ENCODE measurements at regions not wholly inside any gene's neighbourhood (a gene's known extent, or its start where the extent isn't known, plus 50 kb on each side); places are given as distances from the start of the nearest gene placed in this dataset.

DNA sequence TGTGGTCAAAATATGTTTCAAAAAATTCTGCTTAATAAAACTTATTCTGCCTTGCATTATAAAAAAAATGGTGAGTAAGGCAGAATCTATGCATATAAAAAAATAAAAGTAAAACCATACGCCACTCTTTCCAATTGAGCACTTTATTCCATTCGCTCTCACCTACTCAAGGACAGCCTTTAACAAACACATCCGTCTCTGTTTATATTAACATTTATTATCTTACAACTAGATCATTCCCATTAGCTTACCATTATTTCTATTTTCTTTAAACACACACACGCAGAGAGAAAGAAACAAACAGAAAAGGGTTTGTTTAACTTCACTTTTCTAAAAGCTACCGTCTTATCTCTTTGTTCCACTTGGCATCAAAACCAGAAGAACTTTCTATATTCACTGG lies 598.9 kb upstream of the CHRM3 start:
- Histone ChIP-seq H3K27ac (no peak overlapping the region), H3K36me3 (no peaks in the 10 kb centered on the region), H3K9me3 (no peaks in the 10 kb centered on the region), H3K4me1 (no peaks in the 10 kb centered on the region), H3K27me3 (ENCODE audit: low read depth) (no peaks in the 10 kb centered on the region), H3K4me3 (no peak overlapping the region)
- ATAC-seq (no peak), DNase-seq (no peak)
- intact Hi-C loops (cut with DNase I), result no loop called here
- TF ChIP-seq, protein P1, sequence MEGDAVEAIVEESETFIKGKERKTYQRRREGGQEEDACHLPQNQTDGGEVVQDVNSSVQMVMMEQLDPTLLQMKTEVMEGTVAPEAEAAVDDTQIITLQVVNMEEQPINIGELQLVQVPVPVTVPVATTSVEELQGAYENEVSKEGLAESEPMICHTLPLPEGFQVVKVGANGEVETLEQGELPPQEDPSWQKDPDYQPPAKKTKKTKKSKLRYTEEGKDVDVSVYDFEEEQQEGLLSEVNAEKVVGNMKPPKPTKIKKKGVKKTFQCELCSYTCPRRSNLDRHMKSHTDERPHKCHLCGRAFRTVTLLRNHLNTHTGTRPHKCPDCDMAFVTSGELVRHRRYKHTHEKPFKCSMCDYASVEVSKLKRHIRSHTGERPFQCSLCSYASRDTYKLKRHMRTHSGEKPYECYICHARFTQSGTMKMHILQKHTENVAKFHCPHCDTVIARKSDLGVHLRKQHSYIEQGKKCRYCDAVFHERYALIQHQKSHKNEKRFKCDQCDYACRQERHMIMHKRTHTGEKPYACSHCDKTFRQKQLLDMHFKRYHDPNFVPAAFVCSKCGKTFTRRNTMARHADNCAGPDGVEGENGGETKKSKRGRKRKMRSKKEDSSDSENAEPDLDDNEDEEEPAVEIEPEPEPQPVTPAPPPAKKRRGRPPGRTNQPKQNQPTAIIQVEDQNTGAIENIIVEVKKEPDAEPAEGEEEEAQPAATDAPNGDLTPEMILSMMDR (IDR thresholded peaks at IDR 0.05), result no peak

DNA sequence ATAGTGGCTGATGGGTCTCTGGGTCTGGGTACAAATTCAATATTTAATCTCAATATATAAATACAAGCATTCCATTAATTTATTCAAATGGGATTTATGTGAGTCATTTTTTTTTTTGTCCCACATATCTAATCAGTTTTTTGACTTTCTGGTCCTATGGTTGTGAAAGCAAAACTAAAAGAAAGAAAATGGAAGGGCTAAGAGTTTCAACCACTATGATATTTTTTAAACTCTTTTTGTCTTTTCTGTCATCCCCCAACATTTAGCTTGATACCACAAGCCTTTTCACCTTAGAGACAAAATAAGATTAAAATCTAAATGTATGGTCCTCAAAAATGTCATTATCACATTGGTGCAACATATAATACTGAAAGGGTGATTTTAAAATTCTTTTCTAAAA lies 602.7 kb upstream of the CHRM3 start:
- H3K4me1 ChIP-seq, result no peaks in the 10 kb centered on the region

DNA sequence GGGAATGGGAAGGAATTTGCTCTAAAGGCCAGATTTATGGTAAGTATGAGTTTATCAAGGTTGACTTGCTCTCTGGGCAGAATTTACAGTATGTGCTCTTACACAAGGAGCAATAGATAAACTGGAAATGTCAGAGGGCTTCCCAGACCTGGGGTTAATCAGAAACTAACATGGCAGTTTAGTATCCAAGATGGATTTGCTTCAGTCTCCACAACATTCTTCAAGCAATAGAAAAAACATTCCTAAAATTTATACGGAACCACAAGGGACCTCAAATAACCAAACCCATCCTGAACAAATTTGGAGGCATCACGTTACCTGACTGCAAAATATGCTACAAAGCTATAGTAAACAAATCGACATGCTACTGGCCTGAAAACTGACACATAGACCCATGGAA lies 606.7 kb upstream of the CHRM3 start:
- DNase-seq (no peak), ATAC-seq (no peak)
- TF ChIP-seq, protein P1 (IDR thresholded peaks at IDR 0.05), result no peak
- Histone ChIP-seq H3K4me1 (no peaks in the 10 kb centered on the region), H3K9me3 (no peaks in the 10 kb centered on the region), H3K27me3 (ENCODE audit: low read depth) (no peaks in the 10 kb centered on the region), H3K4me3 (no peak overlapping the region), H3K36me3 (no peaks in the 10 kb centered on the region), H3K27ac (no peak overlapping the region)
- intact Hi-C loops (cut with DNase I), result no loop called here

More for the DNA sequence above, 602.7 kb upstream of the CHRM3 start:
- H3K9me3 ChIP-seq, result no peaks in the 10 kb centered on the region
- H3K27ac ChIP-seq, result no peak overlapping the region
- ATAC-seq (no peak), DNase-seq (no peak)
- no peaks in the 10 kb centered on the region for H3K36me3 ChIP-seq
- no peaks in the 10 kb centered on the region for H3K27me3 ChIP-seq (ENCODE audit: low read depth)
- TF ChIP-seq, protein P1 (IDR thresholded peaks at IDR 0.05), result no peak
- no peak overlapping the region for H3K4me3 ChIP-seq
- intact Hi-C loops (cut with DNase I), result no loop called here

DNA sequence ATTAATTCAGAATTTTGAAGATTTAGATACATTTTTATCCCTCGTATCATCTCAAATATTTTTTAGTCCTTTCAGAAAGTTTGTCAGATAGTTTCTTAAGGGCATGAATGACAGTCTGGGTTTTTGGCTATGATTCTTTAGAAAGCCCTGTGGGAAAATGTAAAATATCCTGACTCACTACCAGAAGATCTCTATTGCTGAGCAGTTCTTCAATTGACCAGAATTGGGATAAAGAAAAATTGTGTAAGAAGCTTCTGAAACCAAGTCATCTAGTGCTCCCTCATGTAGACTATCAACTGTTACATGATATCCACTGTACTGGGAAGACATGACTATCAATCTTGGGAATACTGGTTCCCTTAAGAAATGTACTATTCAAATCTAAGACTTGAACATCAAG lies 608.3 kb upstream of the CHRM3 start:
- Histone ChIP-seq H3K27me3 (ENCODE audit: low read depth) (no peaks in the 10 kb centered on the region), H3K27ac (no peak overlapping the region), H3K4me3 (no peak overlapping the region), H3K4me1 (no peaks in the 10 kb centered on the region), H3K9me3 (no peaks in the 10 kb centered on the region), H3K36me3 (no peaks in the 10 kb centered on the region)
- ATAC-seq (no peak), DNase-seq (no peak)
- TF ChIP-seq, protein P1 (IDR thresholded peaks at IDR 0.05), result no peak
- intact Hi-C loops (cut with DNase I), result no loop called here

DNA sequence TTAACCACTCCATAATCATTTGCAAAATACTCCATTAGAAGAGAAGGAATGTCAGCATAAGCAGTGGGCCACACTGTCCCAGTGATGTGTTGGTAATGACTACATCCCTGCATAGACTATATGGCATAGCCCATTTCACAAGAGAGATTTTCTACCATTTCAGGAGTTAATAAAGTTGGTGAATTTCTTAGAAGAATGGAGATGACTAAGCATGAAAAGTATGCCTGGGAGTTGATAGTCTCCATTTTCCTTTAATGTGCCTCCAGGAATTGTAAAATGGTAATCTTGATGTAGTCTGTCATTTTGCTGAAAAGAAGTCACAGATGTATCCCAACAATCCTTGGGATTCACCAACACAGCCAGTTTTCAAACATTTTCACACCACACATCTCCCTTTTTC lies 608.8 kb upstream of the CHRM3 start:
- DNase-seq (no peak), ATAC-seq (no peak)
- no peaks in the 10 kb centered on the region for H3K4me1 ChIP-seq
- intact Hi-C loops (cut with DNase I), result no loop called here
- no peaks in the 10 kb centered on the region for H3K27me3 ChIP-seq (ENCODE audit: low read depth)
- no peak overlapping the region for H3K27ac ChIP-seq
- no peaks in the 10 kb centered on the region for H3K9me3 ChIP-seq
- no peaks in the 10 kb centered on the region for H3K36me3 ChIP-seq
- H3K4me3 ChIP-seq, result no peak overlapping the region
- TF ChIP-seq, protein P1 (IDR thresholded peaks at IDR 0.05), result no peak

DNA sequence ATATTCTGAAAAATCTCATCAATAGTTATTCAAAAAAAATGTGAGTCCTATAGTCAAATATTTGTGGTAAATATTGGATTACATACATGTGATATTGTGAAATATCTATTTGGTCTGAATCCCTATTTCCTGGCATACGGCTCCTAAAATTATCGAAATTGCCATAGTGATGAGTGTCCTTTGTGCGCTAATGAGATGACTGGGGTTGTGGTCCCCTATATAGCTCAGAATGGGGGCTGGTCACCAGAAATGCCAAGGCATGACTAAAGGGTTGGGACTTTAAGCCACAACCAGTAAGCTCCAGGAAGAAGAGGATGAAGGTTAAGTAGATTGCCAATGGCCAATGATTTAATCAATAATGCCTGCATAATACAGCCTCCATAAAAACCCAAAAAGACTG lies 610.2 kb upstream of the CHRM3 start:
- H3K27me3 ChIP-seq (ENCODE audit: low read depth), result no peaks in the 10 kb centered on the region
- TF ChIP-seq, protein P1 (IDR thresholded peaks at IDR 0.05), result no peak
- H3K4me1 ChIP-seq, result no peaks in the 10 kb centered on the region
- H3K27ac ChIP-seq, result no peak overlapping the region
- H3K36me3 ChIP-seq, result no peaks in the 10 kb centered on the region
- ATAC-seq, result no peak
- no peaks in the 10 kb centered on the region for H3K9me3 ChIP-seq
- intact Hi-C loops (cut with DNase I), result no loop called here
- H3K4me3 ChIP-seq, result no peak overlapping the region
- no peak for DNase-seq

Data from lower lobe of right lung (tissue), 2 donors.